Left ventricle myocardium inferior (tissue), 1 donor: ENCODE measurements at regions not wholly inside any gene's neighbourhood (a gene's known extent, or its start where the extent isn't known, plus 50 kb on each side); places are given as distances from the start of the nearest gene placed in this dataset.

ENCODE experiments used
- DNase-seq: peaks from one replicate; pipeline ENCODE4 v3.0.0-alpha.2; 2020
- H3K27ac ChIP-seq: fragments of 200-600 bp; replicated peaks from 2 replicates; pipeline ENCODE4 v1.8.0; 2021
- H3K27me3 ChIP-seq: fragments of 200-600 bp; 2 replicates; pipeline ENCODE4 v1.8.0; 2021; ENCODE audit warnings: low read depth
- H3K36me3 ChIP-seq: fragments of 200-600 bp; 2 replicates; pipeline ENCODE4 v1.8.0; 2021
- H3K4me1 ChIP-seq: fragments of 200-600 bp; 2 replicates; pipeline ENCODE4 v1.8.0; 2021
- H3K4me3 ChIP-seq: fragments of 200-600 bp; 2 replicates; pipeline ENCODE4 v1.8.0; 2021; ENCODE audit warnings: mild to moderate bottlenecking, moderate library complexity
- H3K9me3 ChIP-seq: fragments of 200-600 bp; replicated peaks from 2 replicates; pipeline ENCODE4 v1.8.0; 2021
- CTCF ChIP-seq: fragments of 200-600 bp; IDR thresholded peaks from 2 replicates; pipeline ENCODE4 v1.8.0; 2021; ENCODE audit warnings: antibody characterized with exemption, mild to moderate bottlenecking, borderline replicate concordance
- intact Hi-C: fragments of 100-400 bp; cut with micrococcal nuclease; formaldehyde crosslinking; loops from one replicate; pipeline ENCODE4 v1.11.0; 2022
- donor health status: DM: no; HTN: yes; CAD: no; lungs with severe emphysema.

- Histone ChIP-seq H3K27me3 (peaks cover 20% of the 10 kb centered on the region), H3K4me3 (no peak overlapping the region), H3K27ac (no peak overlapping the region), H3K4me1 (no peaks in the 10 kb centered on the region), H3K9me3 (no peaks in the 10 kb centered on the region), H3K36me3 (no peaks in the 10 kb centered on the region)
- TF ChIP-seq CTCF: no peak
- intact Hi-C loops: no loop called here
- no peak for DNase-seq
These were observed 125.3 kb downstream of the RAB11FIP2 start for GRCh38 chr10:117921421-117921820.

- Histone ChIP-seq H3K4me3 (no peak overlapping the region), H3K4me1 (no peaks in the 10 kb centered on the region), H3K9me3 (no peaks in the 10 kb centered on the region), H3K36me3 (no peaks in the 10 kb centered on the region), H3K27ac (no peak overlapping the region), H3K27me3 (peaks cover 29% of the 10 kb centered on the region)
- no peak for DNase-seq
- no peak for TF ChIP-seq CTCF
- intact Hi-C loops: no loop called here
These were observed 121.9 kb downstream of the RAB11FIP2 start for GRCh38 chr10:117924820-117925219.

GRCh38 chr10:117925369-117925768 lies 121.4 kb downstream of the RAB11FIP2 start:
- Histone ChIP-seq H3K27ac (no peak overlapping the region), H3K27me3 (peaks cover 31% of the 10 kb centered on the region), H3K4me3 (no peak overlapping the region), H3K4me1 (no peaks in the 10 kb centered on the region), H3K9me3 (no peaks in the 10 kb centered on the region), H3K36me3 (no peaks in the 10 kb centered on the region)
- TF ChIP-seq CTCF: no peak
- intact Hi-C loops: no loop called here
- DNase-seq: no peak

- TF ChIP-seq CTCF: no peak
- DNase-seq: no peak
- peaks cover 26% of the 10 kb centered on the region for H3K27me3 ChIP-seq
- H3K27ac ChIP-seq: no peak overlapping the region
- no peaks in the 10 kb centered on the region for H3K9me3 ChIP-seq
- intact Hi-C loops: no loop called here
- no peaks in the 10 kb centered on the region for H3K36me3 ChIP-seq
- no peaks in the 10 kb centered on the region for H3K4me1 ChIP-seq
- H3K4me3 ChIP-seq: no peak overlapping the region
These were observed 120.2 kb downstream of the RAB11FIP2 start for GRCh38 chr10:117926491-117926890.

- H3K9me3 ChIP-seq: no peaks in the 10 kb centered on the region
- no peak for TF ChIP-seq CTCF
- peaks cover 19% of the 10 kb centered on the region for H3K27me3 ChIP-seq
- no peaks in the 10 kb centered on the region for H3K36me3 ChIP-seq
- H3K4me3 ChIP-seq: no peak overlapping the region
- no peak overlapping the region for H3K27ac ChIP-seq
- DNase-seq: no peak
- H3K4me1 ChIP-seq: no peaks in the 10 kb centered on the region
- intact Hi-C loops: no loop called here
These were observed 119.4 kb downstream of the RAB11FIP2 start for GRCh38 chr10:117927332-117927731.

- no peak overlapping the region for H3K4me3 ChIP-seq
These were observed 118.9 kb downstream of the RAB11FIP2 start for GRCh38 chr10:117927871-117928270.

More at GRCh38 chr10:117927871-117928270, 118.9 kb downstream of the RAB11FIP2 start:
- TF ChIP-seq CTCF: no peak
- H3K4me1 ChIP-seq: no peaks in the 10 kb centered on the region
- H3K27ac ChIP-seq: no peak overlapping the region
- no peaks in the 10 kb centered on the region for H3K9me3 ChIP-seq
- H3K27me3 ChIP-seq: peaks cover 15% of the 10 kb centered on the region
- intact Hi-C loops: no loop called here
- no peak for DNase-seq
- no peaks in the 10 kb centered on the region for H3K36me3 ChIP-seq
